GM19328 (cell line): ENCODE measurements at regions not wholly inside any gene's neighbourhood (a gene's known extent, or its start where the extent isn't known, plus 50 kb on each side); places are given as distances from the start of the nearest gene placed in this dataset.

Experiments
- ATAC-seq: cut with Tn5 transposase; IDR thresholded peaks from one replicate; pipeline ENCODE4 v1.9.1; 2021; ENCODE audit warnings: mild to moderate bottlenecking, moderate library complexity; ENCODE audit not compliant: unreplicated experiment

- no peak for ATAC-seq
Measured at GRCh38 chr6:99091985-99092384, 144.2 kb upstream of the FBXL4 start.

GRCh38 chr6:99080191-99080590 lies 132.4 kb upstream of the FBXL4 start:
- no peak for ATAC-seq

GRCh38 chr6:99079058-99079457 lies 131.3 kb upstream of the FBXL4 start:
- no peak for ATAC-seq

GRCh38 chr6:99073223-99073622 lies 125.5 kb upstream of the FBXL4 start:
- ATAC-seq: no peak

GRCh38 chr6:99066044-99066443 lies 118.3 kb upstream of the FBXL4 start:
- no peak for ATAC-seq

GRCh38 chr6:99064834-99065233 lies 117.1 kb upstream of the FBXL4 start:
- ATAC-seq: no peak

- no peak for ATAC-seq
Measured at GRCh38 chr6:99036672-99037071, 88.9 kb upstream of the FBXL4 start.

- no peak for ATAC-seq
Measured at GRCh38 chr6:99032396-99032795, 84.7 kb upstream of the FBXL4 start.

- no peak for ATAC-seq
Measured at GRCh38 chr6:99031957-99032356, 84.2 kb upstream of the FBXL4 start.

GRCh38 chr6:99030915-99031314 lies 83.2 kb upstream of the FBXL4 start:
- no peak for ATAC-seq

- ATAC-seq: no peak
Measured at GRCh38 chr6:99026135-99026534, 78.4 kb upstream of the FBXL4 start.

- no peak for ATAC-seq
Measured at GRCh38 chr6:99024089-99024488, 76.3 kb upstream of the FBXL4 start.

GRCh38 chr6:99022039-99022609 lies 74.4 kb upstream of the FBXL4 start:
- no peak for ATAC-seq

- no peak for ATAC-seq
Measured at GRCh38 chr6:99019381-99019780, 71.6 kb upstream of the FBXL4 start.

GRCh38 chr6:99017150-99017549 lies 69.4 kb upstream of the FBXL4 start:
- ATAC-seq: no peak

GRCh38 chr6:99016355-99016754 lies 68.6 kb upstream of the FBXL4 start:
- ATAC-seq: no peak

GRCh38 chr6:99014061-99014460 lies 66.3 kb upstream of the FBXL4 start:
- ATAC-seq: no peak

- ATAC-seq: no peak
Measured at GRCh38 chr6:99013661-99014060, 65.9 kb upstream of the FBXL4 start.

- no peak for ATAC-seq
Measured at GRCh38 chr6:99013145-99013544, 65.4 kb upstream of the FBXL4 start.

- no peak for ATAC-seq
Measured at GRCh38 chr6:99011151-99011550, 63.4 kb upstream of the FBXL4 start.

- no peak for ATAC-seq
Measured at GRCh38 chr6:99002831-99003230, 55.1 kb upstream of the FBXL4 start.

GRCh38 chr6:98998103-98998502 lies 50.4 kb upstream of the FBXL4 start:
- ATAC-seq: no peak
